ENCODE measurements at regions not wholly inside any gene's neighbourhood (a gene's known extent, or its start where the extent isn't known, plus 50 kb on each side); places are given as distances from the start of the nearest gene placed in this dataset.

- 85% methylated on average over 8 of the region's 8 CpGs for WGBS
- TF ChIP-seq CTCF (IDR thresholded peaks at IDR 0.05; ENCODE audit: low read depth, low read length, missing input control), result no peak
- no peak for TF ChIP-seq YY1 (IDR thresholded peaks at IDR 0.05)
- no peak for TF ChIP-seq REST (IDR thresholded peaks at IDR 0.05)
- no peak for TF ChIP-seq FOXA2 (IDR thresholded peaks at IDR 0.05)
- no peak for TF ChIP-seq EGR1 (IDR thresholded peaks at IDR 0.05; ENCODE audit: low read depth in 2 of 2)
- no peak for TF ChIP-seq RXRA (IDR thresholded peaks at IDR 0.05)
- no peak for TF ChIP-seq SP1 (IDR thresholded peaks at IDR 0.05)
- no peak for TF ChIP-seq ATF3 (IDR thresholded peaks at IDR 0.05)
- no peak for TF ChIP-seq FOXA1 (IDR thresholded peaks at IDR 0.05)
- TF ChIP-seq NR2F2 (IDR thresholded peaks at IDR 0.05), result no peak
- TF ChIP-seq HNF4G (IDR thresholded peaks at IDR 0.05), result no peak
- no peak for TF ChIP-seq HNF4A (conservative IDR thresholded peaks at IDR 0.05)
- H3K9ac ChIP-seq (ENCODE audit: low read depth in 1 of 2, low read length in 2 of 2), result no peak overlapping the region
- H3K27me3 ChIP-seq (ENCODE audit: control insufficient read depth in 4 of 4, insufficient read depth in 4 of 4, low read length in 3 of 4), result no peaks in the 10 kb centered on the region
- H3K36me3 ChIP-seq (ENCODE audit: control insufficient read depth in 4 of 4, insufficient read depth in 3 of 4, low read depth in 1 of 4, low read length in 3 of 4), result no peaks in the 10 kb centered on the region
- no peak overlapping the region for H3K4me3 ChIP-seq (ENCODE audit: low read depth in 1 of 3, low read length in 3 of 3)
- no peak overlapping the region for H3K27ac ChIP-seq (ENCODE audit: low read depth in 1 of 2, low read length in 2 of 2)
- no peak for DNase-seq (ENCODE audit: low spot score)
- H3K4me1 ChIP-seq (ENCODE audit: control insufficient read depth in 4 of 4, insufficient read depth in 4 of 4, low read length in 3 of 4), result no peaks in the 10 kb centered on the region
- no peaks in the 10 kb centered on the region for H3K9me3 ChIP-seq (ENCODE audit: control insufficient read depth in 4 of 4, low read length in 3 of 4)
These were observed 64.1 kb upstream of the BEND6 start for GRCh38 chr6:56890683-56891429.

- no peak overlapping the region for H3K9ac ChIP-seq (ENCODE audit: low read depth in 1 of 2, low read length in 2 of 2)
- no peaks in the 10 kb centered on the region for H3K36me3 ChIP-seq (ENCODE audit: control insufficient read depth in 4 of 4, insufficient read depth in 3 of 4, low read depth in 1 of 4, low read length in 3 of 4)
- no peak for DNase-seq (ENCODE audit: low spot score)
- H3K9me3 ChIP-seq (ENCODE audit: control insufficient read depth in 4 of 4, low read length in 3 of 4), result no peaks in the 10 kb centered on the region
- no peaks in the 10 kb centered on the region for H3K4me1 ChIP-seq (ENCODE audit: control insufficient read depth in 4 of 4, insufficient read depth in 4 of 4, low read length in 3 of 4)
- no peak overlapping the region for H3K27ac ChIP-seq (ENCODE audit: low read depth in 1 of 2, low read length in 2 of 2)
- H3K4me3 ChIP-seq (ENCODE audit: low read depth in 1 of 3, low read length in 3 of 3), result no peak overlapping the region
- H3K27me3 ChIP-seq (ENCODE audit: control insufficient read depth in 4 of 4, insufficient read depth in 4 of 4, low read length in 3 of 4), result no peaks in the 10 kb centered on the region
- WGBS, result 24% methylated on average over 3 of the region's 3 CpGs
- TF ChIP-seq FOXA2 (IDR thresholded peaks at IDR 0.05) (no peak), ATF3 (IDR thresholded peaks at IDR 0.05) (no peak), RAD21 (IDR thresholded peaks at IDR 0.05) (no peak), FOXA1 (IDR thresholded peaks at IDR 0.05) (no peak), HNF4G (IDR thresholded peaks at IDR 0.05) (no peak), NR2F2 (IDR thresholded peaks at IDR 0.05) (no peak), MAX (IDR thresholded peaks at IDR 0.05) (no peak), YY1 (IDR thresholded peaks at IDR 0.05) (no peak), REST (IDR thresholded peaks at IDR 0.05) (no peak), GABPA (IDR thresholded peaks at IDR 0.05 in 1 of 2, conservative IDR thresholded peaks at IDR 0.05 in 1 of 2) (no peak), EGR1 (IDR thresholded peaks at IDR 0.05; ENCODE audit: low read depth in 2 of 2) (no peak), SP1 (IDR thresholded peaks at IDR 0.05) (no peak), TAF1 (conservative IDR thresholded peaks at IDR 0.05) (no peak), CTCF (IDR thresholded peaks at IDR 0.05; ENCODE audit: low read depth, low read length, missing input control) (no peak)
These were observed 64.8 kb upstream of the BEND6 start for GRCh38 chr6:56890066-56890465.
